ENCODE measurements at regions not wholly inside any gene's neighbourhood (a gene's known extent, or its start where the extent isn't known, plus 50 kb on each side); places are given as distances from the start of the nearest gene placed in this dataset.

- H3K4me3 ChIP-seq: no peak overlapping the region
- H3K27me3 ChIP-seq: no peaks in the 10 kb centered on the region
- intact Hi-C loops (cut with DNase I): no loop called here
- ATAC-seq: no peak
- DNase-seq: no peak
- no peak for TF ChIP-seq CTCF (IDR thresholded peaks at IDR 0.05)
- no peaks in the 10 kb centered on the region for H3K9me3 ChIP-seq
- WGBS, 2 donors: 71 to 78% methylated on average over 1 of the region's 1 CpG
- no peak for FAIRE-seq
- H3K27ac ChIP-seq: no peak overlapping the region
- no peaks in the 10 kb centered on the region for H3K36me3 ChIP-seq
- no peaks in the 10 kb centered on the region for H3K4me1 ChIP-seq
Measured at GRCh38 chr1:104353580-104353979, 603.9 kb downstream of the AMY1C start.

- no peaks in the 10 kb centered on the region for H3K27me3 ChIP-seq
- ATAC-seq (no peak), DNase-seq (no peak), FAIRE-seq (no peak)
- WGBS, 2 donors: 29 to 37% methylated on average over 1 of the region's 1 CpG
- H3K36me3 ChIP-seq: no peaks in the 10 kb centered on the region
- intact Hi-C loops (cut with DNase I): no loop called here
- H3K27ac ChIP-seq: no peak overlapping the region
- no peaks in the 10 kb centered on the region for H3K4me1 ChIP-seq
- H3K4me3 ChIP-seq: no peak overlapping the region
- no peak for TF ChIP-seq CTCF (IDR thresholded peaks at IDR 0.05)
- H3K9me3 ChIP-seq: no peaks in the 10 kb centered on the region
Measured at GRCh38 chr1:104358086-104358485, 608.4 kb downstream of the AMY1C start.

GRCh38 chr1:104358621-104359020 lies 608.9 kb downstream of the AMY1C start:
- intact Hi-C loops (cut with DNase I): no loop called here
- Histone ChIP-seq H3K27ac (no peak overlapping the region), H3K4me1 (no peaks in the 10 kb centered on the region), H3K4me3 (no peak overlapping the region), H3K36me3 (no peaks in the 10 kb centered on the region), H3K27me3 (no peaks in the 10 kb centered on the region), H3K9me3 (no peaks in the 10 kb centered on the region)
- DNase-seq (no peak), ATAC-seq (no peak), FAIRE-seq (no peak)
- 35 to 45% methylated on average over 3 of the region's 3 CpGs for WGBS, 2 donors
- no peak for TF ChIP-seq CTCF (IDR thresholded peaks at IDR 0.05)

GRCh38 chr1:104378414-104378813 lies 628.7 kb downstream of the AMY1C start:
- 7 to 11% methylated on average over 1 of the region's 1 CpG for WGBS, 2 donors
- FAIRE-seq (no peak), ATAC-seq (no peak), DNase-seq (no peak)
- Histone ChIP-seq H3K4me3 (no peak overlapping the region), H3K9me3 (no peaks in the 10 kb centered on the region), H3K36me3 (no peaks in the 10 kb centered on the region), H3K27ac (no peak overlapping the region), H3K4me1 (no peaks in the 10 kb centered on the region), H3K27me3 (no peaks in the 10 kb centered on the region)
- intact Hi-C loops (cut with DNase I): no loop called here
- TF ChIP-seq CTCF (IDR thresholded peaks at IDR 0.05): no peak

GRCh38 chr1:104380003-104380402 lies 630.3 kb downstream of the AMY1C start:
- 69 to 81% methylated on average over 2 of the region's 2 CpGs for WGBS, 2 donors
- H3K9me3 ChIP-seq: no peaks in the 10 kb centered on the region
- DNase-seq (no peak), FAIRE-seq (no peak), ATAC-seq (no peak)
- intact Hi-C loops (cut with DNase I): no loop called here
- no peaks in the 10 kb centered on the region for H3K36me3 ChIP-seq
- no peak overlapping the region for H3K27ac ChIP-seq
- no peaks in the 10 kb centered on the region for H3K27me3 ChIP-seq
- no peak for TF ChIP-seq CTCF (IDR thresholded peaks at IDR 0.05)
- H3K4me1 ChIP-seq: no peaks in the 10 kb centered on the region
- H3K4me3 ChIP-seq: no peak overlapping the region

Measured in pancreas (tissue), 10 donors.